ENCODE measurements at regions not wholly inside any gene's neighbourhood (a gene's known extent, or its start where the extent isn't known, plus 50 kb on each side); places are given as distances from the start of the nearest gene placed in this dataset.

DNA sequence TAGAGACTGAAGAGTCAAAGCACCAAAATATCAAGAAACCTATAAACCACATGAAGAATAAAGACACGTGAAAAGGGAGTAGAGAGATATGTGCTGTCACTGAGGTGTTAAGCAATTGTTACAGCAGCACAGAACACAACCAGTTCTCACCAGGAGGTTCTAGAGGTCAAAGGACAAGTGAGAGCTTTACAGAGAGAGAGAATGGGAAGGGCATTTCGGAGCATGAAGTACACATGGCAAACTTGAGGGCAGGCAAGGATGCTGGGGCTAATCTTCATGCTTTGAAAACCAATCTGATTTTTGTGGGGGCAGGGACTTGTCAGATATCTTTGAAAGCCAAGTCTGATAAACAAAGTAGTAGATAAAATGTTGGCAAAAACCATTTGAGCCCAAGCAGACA is 142.3 kb upstream of the NRSN1 start:
- H3K9me3 ChIP-seq (ENCODE audit: control insufficient read depth, insufficient read depth, low read length), result no peaks in the 10 kb centered on the region
- H3K4me1 ChIP-seq (ENCODE audit: control insufficient read depth, low read length), result no peaks in the 10 kb centered on the region
- H3K79me2 ChIP-seq (ENCODE audit: control insufficient read depth, low read length), result no peaks in the 10 kb centered on the region
- no peaks in the 10 kb centered on the region for H3K27me3 ChIP-seq (ENCODE audit: control insufficient read depth, low read length)
- H3F3A ChIP-seq (ENCODE audit: control insufficient read depth, insufficient read depth), result no peaks in the 10 kb centered on the region
- no peaks in the 10 kb centered on the region for H3K36me3 ChIP-seq (ENCODE audit: control insufficient read depth, low read length)
- H4K20me1 ChIP-seq (ENCODE audit: control insufficient read depth, insufficient read depth, low read depth, low read length), result no peaks in the 10 kb centered on the region
- H3K4me2 ChIP-seq (ENCODE audit: low read length), result no peak overlapping the region
- H3K27ac ChIP-seq (ENCODE audit: low read depth, low read length), result no peak overlapping the region
- no peaks in the 10 kb centered on the region for H3K9me2 ChIP-seq (replicated peaks; ENCODE audit: control insufficient read depth, low read length)
- TF ChIP-seq, protein P1, sequence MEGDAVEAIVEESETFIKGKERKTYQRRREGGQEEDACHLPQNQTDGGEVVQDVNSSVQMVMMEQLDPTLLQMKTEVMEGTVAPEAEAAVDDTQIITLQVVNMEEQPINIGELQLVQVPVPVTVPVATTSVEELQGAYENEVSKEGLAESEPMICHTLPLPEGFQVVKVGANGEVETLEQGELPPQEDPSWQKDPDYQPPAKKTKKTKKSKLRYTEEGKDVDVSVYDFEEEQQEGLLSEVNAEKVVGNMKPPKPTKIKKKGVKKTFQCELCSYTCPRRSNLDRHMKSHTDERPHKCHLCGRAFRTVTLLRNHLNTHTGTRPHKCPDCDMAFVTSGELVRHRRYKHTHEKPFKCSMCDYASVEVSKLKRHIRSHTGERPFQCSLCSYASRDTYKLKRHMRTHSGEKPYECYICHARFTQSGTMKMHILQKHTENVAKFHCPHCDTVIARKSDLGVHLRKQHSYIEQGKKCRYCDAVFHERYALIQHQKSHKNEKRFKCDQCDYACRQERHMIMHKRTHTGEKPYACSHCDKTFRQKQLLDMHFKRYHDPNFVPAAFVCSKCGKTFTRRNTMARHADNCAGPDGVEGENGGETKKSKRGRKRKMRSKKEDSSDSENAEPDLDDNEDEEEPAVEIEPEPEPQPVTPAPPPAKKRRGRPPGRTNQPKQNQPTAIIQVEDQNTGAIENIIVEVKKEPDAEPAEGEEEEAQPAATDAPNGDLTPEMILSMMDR (IDR thresholded peaks at IDR 0.05; ENCODE audit: low read depth, low read length, poor library complexity, severe bottlenecking), result no peak
- TF ChIP-seq EZH2phosphoT487 (IDR thresholded peaks at IDR 0.05; ENCODE audit: borderline replicate concordance, low read length), result no peak
- no peak overlapping the region for H3K4me3 ChIP-seq (ENCODE audit: low read length)

DNA sequence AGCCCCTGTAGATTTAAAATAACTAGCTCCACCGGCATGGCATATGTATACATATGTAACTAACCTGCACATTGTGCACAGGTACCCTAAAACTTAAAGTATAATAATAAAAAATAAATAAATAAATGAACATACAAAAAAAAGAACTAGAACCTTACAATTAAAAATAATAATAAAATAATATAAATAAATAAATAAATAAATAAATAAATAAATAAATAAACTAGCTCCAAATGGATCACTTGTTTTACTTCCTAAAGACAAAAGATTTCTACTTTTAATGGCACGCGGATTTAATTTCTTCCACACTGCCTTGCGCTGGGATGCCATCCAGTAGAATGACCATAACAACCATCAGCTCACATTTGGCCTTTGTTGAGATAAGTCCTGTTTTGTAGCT is 141.0 kb upstream of the NRSN1 start:
- TF ChIP-seq, protein P1 (IDR thresholded peaks at IDR 0.05; ENCODE audit: low read depth, low read length, poor library complexity, severe bottlenecking), result no peak
- no peak for TF ChIP-seq EZH2phosphoT487 (IDR thresholded peaks at IDR 0.05; ENCODE audit: borderline replicate concordance, low read length)
- Histone ChIP-seq H3K4me3 (ENCODE audit: low read length) (no peak overlapping the region), H3K4me1 (ENCODE audit: control insufficient read depth, low read length) (no peaks in the 10 kb centered on the region), H4K20me1 (ENCODE audit: control insufficient read depth, insufficient read depth, low read depth, low read length) (no peaks in the 10 kb centered on the region), H3F3A (ENCODE audit: control insufficient read depth, insufficient read depth) (no peaks in the 10 kb centered on the region), H3K27ac (ENCODE audit: low read depth, low read length) (no peak overlapping the region), H3K4me2 (ENCODE audit: low read length) (no peak overlapping the region), H3K79me2 (ENCODE audit: control insufficient read depth, low read length) (no peaks in the 10 kb centered on the region), H3K9me3 (ENCODE audit: control insufficient read depth, insufficient read depth, low read length) (no peaks in the 10 kb centered on the region), H3K27me3 (ENCODE audit: control insufficient read depth, low read length) (no peaks in the 10 kb centered on the region), H3K36me3 (ENCODE audit: control insufficient read depth, low read length) (no peaks in the 10 kb centered on the region), H3K9me2 (replicated peaks; ENCODE audit: control insufficient read depth, low read length) (no peaks in the 10 kb centered on the region)

GRCh38 chr6:23989885-23990533 is 136.0 kb upstream of the NRSN1 start:
- H3K36me3 ChIP-seq (ENCODE audit: control insufficient read depth, low read length), result no peaks in the 10 kb centered on the region
- H3K9me2 ChIP-seq (replicated peaks; ENCODE audit: control insufficient read depth, low read length), result no peaks in the 10 kb centered on the region
- H3K79me2 ChIP-seq (ENCODE audit: control insufficient read depth, low read length), result no peaks in the 10 kb centered on the region
- TF ChIP-seq, protein P1 (IDR thresholded peaks at IDR 0.05; ENCODE audit: low read depth, low read length, poor library complexity, severe bottlenecking), result no peak
- no peak overlapping the region for H3K27ac ChIP-seq (ENCODE audit: low read depth, low read length)
- no peaks in the 10 kb centered on the region for H3K27me3 ChIP-seq (ENCODE audit: control insufficient read depth, low read length)
- H3K4me3 ChIP-seq (ENCODE audit: low read length), result no peak overlapping the region
- H4K20me1 ChIP-seq (ENCODE audit: control insufficient read depth, insufficient read depth, low read depth, low read length), result no peaks in the 10 kb centered on the region
- no peaks in the 10 kb centered on the region for H3K9me3 ChIP-seq (ENCODE audit: control insufficient read depth, insufficient read depth, low read length)
- H3F3A ChIP-seq (ENCODE audit: control insufficient read depth, insufficient read depth), result no peaks in the 10 kb centered on the region
- no peaks in the 10 kb centered on the region for H3K4me1 ChIP-seq (ENCODE audit: control insufficient read depth, low read length)
- H3K4me2 ChIP-seq (ENCODE audit: low read length), result no peak overlapping the region

All from DOHH2 (cell line).